ENCODE measurements at regions not wholly inside any gene's neighbourhood (a gene's known extent, or its start where the extent isn't known, plus 50 kb on each side); places are given as distances from the start of the nearest gene placed in this dataset.

GRCh38 chr12:115553622-115554021, 723.9 kb downstream of the MED13L start:
- Histone ChIP-seq H3K4me3 (replicated peaks in 1 of 4; ENCODE audit: control extremely low read depth in 1 of 4, insufficient read depth in 1 of 4, low read depth in 3 of 4, low read length in 4 of 4) (no peak overlapping the region), H3K27ac (ENCODE audit: insufficient read depth, low read length) (no peak overlapping the region), H4K20me1 (ENCODE audit: control insufficient read depth, extremely low read depth, insufficient read depth, low read length) (no peaks in the 10 kb centered on the region), H3K9me3 (ENCODE audit: control insufficient read depth, insufficient read depth, low read depth, low read length) (no peaks in the 10 kb centered on the region), H3K36me3 (ENCODE audit: control insufficient read depth, insufficient read depth, low read length) (no peaks in the 10 kb centered on the region), H2AFZ (ENCODE audit: low read length) (no peak overlapping the region), H3K9ac (ENCODE audit: insufficient read depth, low read length) (no peak overlapping the region), H3K4me2 (ENCODE audit: extremely low read depth, insufficient read depth, low read length) (no peak overlapping the region), H3K4me1 (ENCODE audit: control insufficient read depth, extremely low read depth, insufficient read depth, low read length) (no peaks in the 10 kb centered on the region), H3K79me2 (ENCODE audit: control insufficient read depth, insufficient read depth, low read length) (no peaks in the 10 kb centered on the region), H3K27me3 (ENCODE audit: control insufficient read depth, insufficient read depth, low read length) (no peaks in the 10 kb centered on the region)
- no peak for TF ChIP-seq EZH2 (IDR thresholded peaks at IDR 0.05; ENCODE audit: low read length, missing control alignments)
- TF ChIP-seq CTCF (conservative IDR thresholded peaks at IDR 0.05 in 1 of 2, IDR thresholded peaks at IDR 0.05 in 1 of 2; ENCODE audit: low read depth in 1 of 2, low read length in 2 of 2): no peak
- DNase-seq (ENCODE audit: low read depth in 2 of 2): no peak

DNA sequence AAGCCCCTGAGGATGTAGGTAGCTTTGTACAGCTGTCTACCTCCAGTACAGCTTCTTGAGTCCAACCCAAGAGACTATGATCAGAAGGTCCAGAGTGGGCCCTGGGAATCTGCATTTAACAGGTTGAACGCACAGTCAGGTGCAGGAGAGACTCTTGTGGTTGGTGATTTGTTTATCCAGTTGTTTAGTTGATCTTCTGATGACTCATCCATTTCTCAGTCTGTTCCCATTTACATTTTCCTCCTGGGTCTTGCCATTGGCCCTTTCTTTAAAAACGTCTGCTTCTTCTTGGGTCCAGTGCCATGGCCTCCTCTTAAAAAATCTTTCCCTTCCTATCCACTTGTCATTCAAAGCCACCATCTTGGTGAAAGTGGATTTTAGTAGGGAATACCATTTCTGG, 734.2 kb downstream of the MED13L start:
- Histone ChIP-seq H4K20me1 (ENCODE audit: control insufficient read depth, extremely low read depth, insufficient read depth, low read length) (no peaks in the 10 kb centered on the region), H3K4me2 (ENCODE audit: extremely low read depth, insufficient read depth, low read length) (no peak overlapping the region), H3K27ac (ENCODE audit: insufficient read depth, low read length) (no peak overlapping the region), H3K4me3 (replicated peaks in 1 of 4; ENCODE audit: control extremely low read depth in 1 of 4, insufficient read depth in 1 of 4, low read depth in 3 of 4, low read length in 4 of 4) (no peak overlapping the region), H3K79me2 (ENCODE audit: control insufficient read depth, insufficient read depth, low read length) (no peaks in the 10 kb centered on the region), H3K4me1 (ENCODE audit: control insufficient read depth, extremely low read depth, insufficient read depth, low read length) (no peaks in the 10 kb centered on the region), H3K27me3 (ENCODE audit: control insufficient read depth, insufficient read depth, low read length) (no peaks in the 10 kb centered on the region), H2AFZ (ENCODE audit: low read length) (no peak overlapping the region), H3K9ac (ENCODE audit: insufficient read depth, low read length) (no peak overlapping the region), H3K36me3 (ENCODE audit: control insufficient read depth, insufficient read depth, low read length) (no peaks in the 10 kb centered on the region), H3K9me3 (ENCODE audit: control insufficient read depth, insufficient read depth, low read depth, low read length) (no peaks in the 10 kb centered on the region)
- DNase-seq (ENCODE audit: low read depth in 2 of 2): peak in 1 of 2 donors; percentile 7
- TF ChIP-seq EZH2 (IDR thresholded peaks at IDR 0.05; ENCODE audit: low read length, missing control alignments): no peak
- TF ChIP-seq CTCF (conservative IDR thresholded peaks at IDR 0.05 in 1 of 2, IDR thresholded peaks at IDR 0.05 in 1 of 2; ENCODE audit: low read depth in 1 of 2, low read length in 2 of 2): no peak

GRCh38 chr12:115542656-115543055, 734.8 kb downstream of the MED13L start:
- H2AFZ ChIP-seq (ENCODE audit: low read length): no peak overlapping the region
- no peak overlapping the region for H3K4me3 ChIP-seq (replicated peaks in 1 of 4; ENCODE audit: control extremely low read depth in 1 of 4, insufficient read depth in 1 of 4, low read depth in 3 of 4, low read length in 4 of 4)
- H3K27ac ChIP-seq (ENCODE audit: insufficient read depth, low read length): no peak overlapping the region
- H3K4me2 ChIP-seq (ENCODE audit: extremely low read depth, insufficient read depth, low read length): no peak overlapping the region
- no peaks in the 10 kb centered on the region for H4K20me1 ChIP-seq (ENCODE audit: control insufficient read depth, extremely low read depth, insufficient read depth, low read length)
- no peaks in the 10 kb centered on the region for H3K79me2 ChIP-seq (ENCODE audit: control insufficient read depth, insufficient read depth, low read length)
- H3K27me3 ChIP-seq (ENCODE audit: control insufficient read depth, insufficient read depth, low read length): no peaks in the 10 kb centered on the region
- H3K4me1 ChIP-seq (ENCODE audit: control insufficient read depth, extremely low read depth, insufficient read depth, low read length): no peaks in the 10 kb centered on the region
- no peak for DNase-seq (ENCODE audit: low read depth in 2 of 2)
- no peak overlapping the region for H3K9ac ChIP-seq (ENCODE audit: insufficient read depth, low read length)
- H3K36me3 ChIP-seq (ENCODE audit: control insufficient read depth, insufficient read depth, low read length): no peaks in the 10 kb centered on the region
- no peaks in the 10 kb centered on the region for H3K9me3 ChIP-seq (ENCODE audit: control insufficient read depth, insufficient read depth, low read depth, low read length)
- TF ChIP-seq CTCF (conservative IDR thresholded peaks at IDR 0.05 in 1 of 2, IDR thresholded peaks at IDR 0.05 in 1 of 2; ENCODE audit: low read depth in 1 of 2, low read length in 2 of 2) (no peak), EZH2 (IDR thresholded peaks at IDR 0.05; ENCODE audit: low read length, missing control alignments) (no peak)

All from fibroblast of lung (primary cell).